WTC11 (cell line): ENCODE measurements at regions not wholly inside any gene's neighbourhood (a gene's known extent, or its start where the extent isn't known, plus 50 kb on each side); places are given as distances from the start of the nearest gene placed in this dataset.

Experiments
- ATAC-seq: fragments of 200-7000 bp; cut with Tn5 transposase; 2 replicates; pipeline ENCODE4 v1.10.0; 2021; ENCODE audit warnings: mild to moderate bottlenecking, moderate library complexity
- CTCF ChIA-PET: fragments of 300-600 bp; sonication (Branson Sonifier 250); formaldehyde crosslinking; loops from one replicate; lab custom pipeline; 2021; ENCODE audit warnings: antibody characterized with exemption; lab: Charles Lee
- POLR2A ChIA-PET: fragments of 350-600 bp; sonication (Branson Sonifier 250); formaldehyde crosslinking; loops from one replicate; lab custom pipeline; 2021; ENCODE audit warnings: antibody characterized with exemption; lab: Charles Lee
- DNase-seq: peaks from one replicate; pipeline ENCODE4 v3.0.0; 2021; ENCODE audit warnings: low spot score
- H3K27ac Mint-ChIP-seq: 2 replicates; pipeline ENCODE4 v1.8.0; 2021; ENCODE audit warnings: mixed read lengths
- H3K27me3 Mint-ChIP-seq: 2 replicates; pipeline ENCODE4 v1.8.0; 2021; ENCODE audit warnings: low read depth, mild to moderate bottlenecking, moderate library complexity, mixed read lengths
- H3K36me3 Mint-ChIP-seq: 2 replicates; pipeline ENCODE4 v1.8.0; 2021; ENCODE audit warnings: mixed read lengths
- H3K4me1 Mint-ChIP-seq: 2 replicates; pipeline ENCODE4 v1.8.0; 2022; ENCODE audit warnings: mixed read lengths
- H3K4me3 Mint-ChIP-seq: 2 replicates; pipeline ENCODE4 v1.8.0; 2021; ENCODE audit warnings: mild to moderate bottlenecking, moderate library complexity, mixed read lengths
- H3K9me3 Mint-ChIP-seq: 2 replicates; pipeline ENCODE4 v1.8.0; 2021; ENCODE audit warnings: mixed read lengths
- CREB1 ChIP-seq: sonication (generic); formaldehyde crosslinking; IDR thresholded peaks from 2 replicates; pipeline ENCODE4 v1.8.0; 2023; ENCODE audit warnings: mild to moderate bottlenecking, missing genetic modification reagents
- CREM ChIP-seq: sonication (generic); formaldehyde crosslinking; IDR thresholded peaks from 2 replicates; pipeline ENCODE4 v1.8.1; 2022; ENCODE audit warnings: mild to moderate bottlenecking, missing genetic modification reagents, moderate library complexity
- EMX1 ChIP-seq: fragments of 250-450 bp; sonication (Bioruptor Pico); IDR thresholded peaks from 2 replicates; pipeline ENCODE4 v1.8.0; 2021; ENCODE audit warnings: mild to moderate bottlenecking
- FOXJ3 ChIP-seq: sonication (generic); formaldehyde crosslinking; IDR thresholded peaks from 2 replicates; pipeline ENCODE4 v1.9.0; 2021; ENCODE audit warnings: missing genetic modification reagents, mild to moderate bottlenecking, borderline replicate concordance
- FOXP1 ChIP-seq: sonication (generic); formaldehyde crosslinking; IDR thresholded peaks from 2 replicates; pipeline ENCODE4 v1.8.0; 2022; ENCODE audit warnings: missing genetic modification reagents, mild to moderate bottlenecking, moderate library complexity, borderline replicate concordance
- GTF2I ChIP-seq: fragments of 250-450 bp; sonication (Bioruptor Pico); conservative IDR thresholded peaks from 2 replicates; pipeline ENCODE4 v1.4.0; 2021; ENCODE audit warnings: mild to moderate bottlenecking
- NR1H2 ChIP-seq: sonication (generic); formaldehyde crosslinking; IDR thresholded peaks from 2 replicates; pipeline ENCODE4 v1.9.0; 2021; ENCODE audit warnings: mild to moderate bottlenecking, moderate library complexity, missing genetic modification reagents
- NR3C1 ChIP-seq: sonication (generic); formaldehyde crosslinking; conservative IDR thresholded peaks from 2 replicates; pipeline ENCODE4 v1.8.1; 2023; ENCODE audit warnings: low read depth, mild to moderate bottlenecking, missing genetic modification reagents
- PRRX2 ChIP-seq: fragments of 250-450 bp; sonication (Bioruptor Pico); IDR thresholded peaks from 2 replicates; pipeline ENCODE4 v1.8.0; 2021; ENCODE audit warnings: mild to moderate bottlenecking
- SP1 ChIP-seq: sonication (generic); formaldehyde crosslinking; conservative IDR thresholded peaks from 2 replicates; pipeline ENCODE4 v1.8.1; 2022; ENCODE audit warnings: missing genetic modification reagents
- TCF7 ChIP-seq: sonication (generic); formaldehyde crosslinking; IDR thresholded peaks from 2 replicates; pipeline ENCODE4 v1.8.0; 2022; ENCODE audit warnings: mild to moderate bottlenecking, low read depth, missing genetic modification reagents, moderate library complexity
- ZBTB21 ChIP-seq: sonication (generic); formaldehyde crosslinking; IDR thresholded peaks from 2 replicates; pipeline ENCODE4 v1.8.1; 2023; ENCODE audit warnings: mild to moderate bottlenecking, missing genetic modification reagents, borderline replicate concordance
- ZNF416 ChIP-seq: fragments of 250-450 bp; sonication (Bioruptor Pico); IDR thresholded peaks from 2 replicates; pipeline ENCODE4 v1.9.0; 2021; ENCODE audit warnings: mild to moderate bottlenecking, inconsistent platforms
- ZNF671 ChIP-seq: fragments of 250-450 bp; sonication (Bioruptor Pico); IDR thresholded peaks from 2 replicates; pipeline ENCODE4 v1.8.0; 2021; ENCODE audit warnings: mild to moderate bottlenecking
- TF ChIP-seq, protein P1 (sequence below): sonication (generic); formaldehyde crosslinking; IDR thresholded peaks from 2 replicates; pipeline ENCODE4 v1.8.0; 2022; ENCODE audit warnings: missing genetic modification reagents
- TF ChIP-seq, protein P2 (sequence below): fragments of 250-450 bp; sonication (Bioruptor Pico); IDR thresholded peaks from 2 replicates; pipeline ENCODE4 v1.9.0; 2021; ENCODE audit warnings: mild to moderate bottlenecking, borderline replicate concordance
- TF ChIP-seq, protein P3 (sequence below): fragments of 250-450 bp; sonication (Bioruptor Pico); IDR thresholded peaks from 2 replicates; pipeline ENCODE4 v2.1.2; 2022; ENCODE audit warnings: mild to moderate bottlenecking, moderate library complexity

DNA sequence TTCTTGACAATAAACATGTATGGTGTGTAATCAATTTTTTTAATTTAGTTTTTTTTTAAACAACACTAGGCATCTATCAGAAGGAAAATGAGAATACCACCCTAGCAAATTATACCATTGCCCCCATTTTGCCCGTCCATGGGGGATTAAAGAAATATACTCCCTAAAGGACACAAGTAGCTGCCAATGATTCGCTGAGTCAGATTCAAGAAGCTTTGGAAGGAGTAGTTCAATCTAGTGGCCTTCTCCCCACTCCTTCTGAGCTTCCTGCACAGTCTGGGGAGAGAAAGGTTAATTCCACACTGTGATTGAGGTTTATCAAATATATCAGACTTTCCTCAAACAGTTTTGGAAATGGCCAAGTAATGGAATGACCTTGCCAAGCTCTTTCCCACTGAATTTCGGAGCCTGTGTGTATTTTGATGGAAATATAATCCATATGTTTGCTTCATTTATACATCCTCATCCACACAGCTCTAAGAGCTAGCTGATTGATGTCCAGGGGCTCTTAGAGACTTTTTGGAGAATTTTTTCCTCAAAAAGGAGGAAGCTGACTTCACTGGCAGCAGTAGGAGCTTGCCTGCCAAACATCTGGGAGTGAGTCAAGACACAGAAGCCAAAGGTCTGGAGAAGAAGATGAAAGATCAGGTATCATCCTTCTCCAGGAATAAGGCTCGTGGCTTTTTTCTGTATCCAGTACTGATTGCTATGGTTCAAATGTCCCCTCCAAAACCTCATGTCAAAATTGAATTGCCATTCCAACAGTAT, 478.5 kb upstream of the PROK2 start (continued):
- TF ChIP-seq, protein P1, sequence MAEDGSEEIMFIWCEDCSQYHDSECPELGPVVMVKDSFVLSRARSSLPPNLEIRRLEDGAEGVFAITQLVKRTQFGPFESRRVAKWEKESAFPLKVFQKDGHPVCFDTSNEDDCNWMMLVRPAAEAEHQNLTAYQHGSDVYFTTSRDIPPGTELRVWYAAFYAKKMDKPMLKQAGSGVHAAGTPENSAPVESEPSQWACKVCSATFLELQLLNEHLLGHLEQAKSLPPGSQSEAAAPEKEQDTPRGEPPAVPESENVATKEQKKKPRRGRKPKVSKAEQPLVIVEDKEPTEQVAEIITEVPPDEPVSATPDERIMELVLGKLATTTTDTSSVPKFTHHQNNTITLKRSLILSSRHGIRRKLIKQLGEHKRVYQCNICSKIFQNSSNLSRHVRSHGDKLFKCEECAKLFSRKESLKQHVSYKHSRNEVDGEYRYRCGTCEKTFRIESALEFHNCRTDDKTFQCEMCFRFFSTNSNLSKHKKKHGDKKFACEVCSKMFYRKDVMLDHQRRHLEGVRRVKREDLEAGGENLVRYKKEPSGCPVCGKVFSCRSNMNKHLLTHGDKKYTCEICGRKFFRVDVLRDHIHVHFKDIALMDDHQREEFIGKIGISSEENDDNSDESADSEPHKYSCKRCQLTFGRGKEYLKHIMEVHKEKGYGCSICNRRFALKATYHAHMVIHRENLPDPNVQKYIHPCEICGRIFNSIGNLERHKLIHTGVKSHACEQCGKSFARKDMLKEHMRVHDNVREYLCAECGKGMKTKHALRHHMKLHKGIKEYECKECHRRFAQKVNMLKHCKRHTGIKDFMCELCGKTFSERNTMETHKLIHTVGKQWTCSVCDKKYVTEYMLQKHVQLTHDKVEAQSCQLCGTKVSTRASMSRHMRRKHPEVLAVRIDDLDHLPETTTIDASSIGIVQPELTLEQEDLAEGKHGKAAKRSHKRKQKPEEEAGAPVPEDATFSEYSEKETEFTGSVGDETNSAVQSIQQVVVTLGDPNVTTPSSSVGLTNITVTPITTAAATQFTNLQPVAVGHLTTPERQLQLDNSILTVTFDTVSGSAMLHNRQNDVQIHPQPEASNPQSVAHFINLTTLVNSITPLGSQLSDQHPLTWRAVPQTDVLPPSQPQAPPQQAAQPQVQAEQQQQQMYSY (CRISPR knock-in tag) = no peak
- no peak for TF ChIP-seq CREB1 (CRISPR knock-in tag)
- TF ChIP-seq CREM (CRISPR knock-in tag) = no peak
- TF ChIP-seq FOXJ3 (CRISPR knock-in tag) = no peak
- TF ChIP-seq ZNF416 (CRISPR knock-in tag) = no peak
- TF ChIP-seq EMX1 = no peak
- TF ChIP-seq PRRX2 = no peak
- TF ChIP-seq NR1H2 (CRISPR knock-in tag) = no peak
- no peak for TF ChIP-seq GTF2I (CRISPR knock-in tag)

DNA sequence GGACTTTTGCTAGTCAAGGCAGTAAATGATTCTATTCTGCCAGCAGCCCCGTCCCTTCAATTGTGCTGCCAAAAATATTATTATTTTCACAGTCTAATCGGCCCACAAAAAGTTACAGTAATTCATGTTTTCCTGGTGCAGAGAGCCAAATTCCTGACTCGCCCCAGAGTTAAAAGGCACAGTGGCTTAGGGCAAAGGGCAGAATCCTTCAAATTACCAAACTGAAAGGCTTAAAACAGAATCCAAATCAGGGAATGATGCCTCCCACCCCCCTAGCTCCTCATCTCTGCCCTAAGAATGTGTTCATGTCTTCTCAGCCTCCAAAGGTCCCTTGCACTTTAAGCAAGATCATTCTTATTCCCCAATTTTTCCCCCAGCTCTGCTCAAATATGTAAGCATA, 477.8 kb upstream of the PROK2 start:
- Mint-ChIP-seq H3K27me3 (no peaks in the 10 kb centered on the region; the same call in 1 of the 2 replicates), H3K4me1 (peaks cover 24% of the 10 kb centered on the region), H3K27ac (no peak overlapping the region), H3K9me3 (no peaks in the 10 kb centered on the region), H3K36me3 (no peaks in the 10 kb centered on the region), H3K4me3 (no peak overlapping the region)
- TF ChIP-seq TCF7 (CRISPR knock-in tag) (no peak), FOXP1 (CRISPR knock-in tag) (no peak), SP1 (CRISPR knock-in tag) (no peak), ZNF671 (CRISPR knock-in tag) (no peak), ZBTB21 (CRISPR knock-in tag) (no peak), NR3C1 (CRISPR knock-in tag) (no peak), NR1H2 (CRISPR knock-in tag) (no peak)
- TF ChIP-seq, protein P2, sequence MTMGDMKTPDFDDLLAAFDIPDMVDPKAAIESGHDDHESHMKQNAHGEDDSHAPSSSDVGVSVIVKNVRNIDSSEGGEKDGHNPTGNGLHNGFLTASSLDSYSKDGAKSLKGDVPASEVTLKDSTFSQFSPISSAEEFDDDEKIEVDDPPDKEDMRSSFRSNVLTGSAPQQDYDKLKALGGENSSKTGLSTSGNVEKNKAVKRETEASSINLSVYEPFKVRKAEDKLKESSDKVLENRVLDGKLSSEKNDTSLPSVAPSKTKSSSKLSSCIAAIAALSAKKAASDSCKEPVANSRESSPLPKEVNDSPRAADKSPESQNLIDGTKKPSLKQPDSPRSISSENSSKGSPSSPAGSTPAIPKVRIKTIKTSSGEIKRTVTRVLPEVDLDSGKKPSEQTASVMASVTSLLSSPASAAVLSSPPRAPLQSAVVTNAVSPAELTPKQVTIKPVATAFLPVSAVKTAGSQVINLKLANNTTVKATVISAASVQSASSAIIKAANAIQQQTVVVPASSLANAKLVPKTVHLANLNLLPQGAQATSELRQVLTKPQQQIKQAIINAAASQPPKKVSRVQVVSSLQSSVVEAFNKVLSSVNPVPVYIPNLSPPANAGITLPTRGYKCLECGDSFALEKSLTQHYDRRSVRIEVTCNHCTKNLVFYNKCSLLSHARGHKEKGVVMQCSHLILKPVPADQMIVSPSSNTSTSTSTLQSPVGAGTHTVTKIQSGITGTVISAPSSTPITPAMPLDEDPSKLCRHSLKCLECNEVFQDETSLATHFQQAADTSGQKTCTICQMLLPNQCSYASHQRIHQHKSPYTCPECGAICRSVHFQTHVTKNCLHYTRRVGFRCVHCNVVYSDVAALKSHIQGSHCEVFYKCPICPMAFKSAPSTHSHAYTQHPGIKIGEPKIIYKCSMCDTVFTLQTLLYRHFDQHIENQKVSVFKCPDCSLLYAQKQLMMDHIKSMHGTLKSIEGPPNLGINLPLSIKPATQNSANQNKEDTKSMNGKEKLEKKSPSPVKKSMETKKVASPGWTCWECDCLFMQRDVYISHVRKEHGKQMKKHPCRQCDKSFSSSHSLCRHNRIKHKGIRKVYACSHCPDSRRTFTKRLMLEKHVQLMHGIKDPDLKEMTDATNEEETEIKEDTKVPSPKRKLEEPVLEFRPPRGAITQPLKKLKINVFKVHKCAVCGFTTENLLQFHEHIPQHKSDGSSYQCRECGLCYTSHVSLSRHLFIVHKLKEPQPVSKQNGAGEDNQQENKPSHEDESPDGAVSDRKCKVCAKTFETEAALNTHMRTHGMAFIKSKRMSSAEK (CRISPR knock-in tag) = no peak
- TF ChIP-seq, protein P3, sequence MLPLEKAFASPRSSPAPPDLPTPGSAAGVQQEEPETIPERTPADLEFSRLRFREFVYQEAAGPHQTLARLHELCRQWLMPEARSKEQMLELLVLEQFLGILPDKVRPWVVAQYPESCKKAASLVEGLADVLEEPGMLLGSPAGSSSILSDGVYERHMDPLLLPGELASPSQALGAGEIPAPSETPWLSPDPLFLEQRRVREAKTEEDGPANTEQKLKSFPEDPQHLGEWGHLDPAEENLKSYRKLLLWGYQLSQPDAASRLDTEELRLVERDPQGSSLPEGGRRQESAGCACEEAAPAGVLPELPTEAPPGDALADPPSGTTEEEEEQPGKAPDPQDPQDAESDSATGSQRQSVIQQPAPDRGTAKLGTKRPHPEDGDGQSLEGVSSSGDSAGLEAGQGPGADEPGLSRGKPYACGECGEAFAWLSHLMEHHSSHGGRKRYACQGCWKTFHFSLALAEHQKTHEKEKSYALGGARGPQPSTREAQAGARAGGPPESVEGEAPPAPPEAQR (CRISPR knock-in tag) = no peak
- ChIA-PET CTCF (no interaction called here), POLR2A (no interaction called here)
- DNase-seq (no peak), ATAC-seq (no peak)
